Ovary (tissue), 3 donors: ENCODE measurements at regions not wholly inside any gene's neighbourhood (a gene's known extent, or its start where the extent isn't known, plus 50 kb on each side); places are given as distances from the start of the nearest gene placed in this dataset.

Experiments used
- POLR2A ChIP-seq: fragments of 450-650 bp; IDR thresholded peaks from one replicate; pipeline ENCODE4 v1.6.1; 2017; ENCODE audit warnings: antibody characterized with exemption, mild to moderate bottlenecking, moderate library complexity
- TF ChIP-seq, protein P1 (sequence below), 3 donors: fragments of 450-650 bp in 2 of 3; fragments of 200-600 bp in 1 of 3; IDR thresholded peaks; one replicate each; pipeline versions ENCODE4 v1.5.1 to v1.8.0; 2016 to 2022; ENCODE audit warnings: antibody characterized with exemption in 3 of 3, mild to moderate bottlenecking in 1 of 3
- donor health status: DM: no; HTN: no; CAD: no.

- no peak for TF ChIP-seq POLR2A
- TF ChIP-seq, protein P1, sequence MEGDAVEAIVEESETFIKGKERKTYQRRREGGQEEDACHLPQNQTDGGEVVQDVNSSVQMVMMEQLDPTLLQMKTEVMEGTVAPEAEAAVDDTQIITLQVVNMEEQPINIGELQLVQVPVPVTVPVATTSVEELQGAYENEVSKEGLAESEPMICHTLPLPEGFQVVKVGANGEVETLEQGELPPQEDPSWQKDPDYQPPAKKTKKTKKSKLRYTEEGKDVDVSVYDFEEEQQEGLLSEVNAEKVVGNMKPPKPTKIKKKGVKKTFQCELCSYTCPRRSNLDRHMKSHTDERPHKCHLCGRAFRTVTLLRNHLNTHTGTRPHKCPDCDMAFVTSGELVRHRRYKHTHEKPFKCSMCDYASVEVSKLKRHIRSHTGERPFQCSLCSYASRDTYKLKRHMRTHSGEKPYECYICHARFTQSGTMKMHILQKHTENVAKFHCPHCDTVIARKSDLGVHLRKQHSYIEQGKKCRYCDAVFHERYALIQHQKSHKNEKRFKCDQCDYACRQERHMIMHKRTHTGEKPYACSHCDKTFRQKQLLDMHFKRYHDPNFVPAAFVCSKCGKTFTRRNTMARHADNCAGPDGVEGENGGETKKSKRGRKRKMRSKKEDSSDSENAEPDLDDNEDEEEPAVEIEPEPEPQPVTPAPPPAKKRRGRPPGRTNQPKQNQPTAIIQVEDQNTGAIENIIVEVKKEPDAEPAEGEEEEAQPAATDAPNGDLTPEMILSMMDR (IDR thresholded peaks at IDR 0.05): no peak
These were observed 315.4 kb downstream of the CDK5RAP2 start for GRCh38 chr9:120264528-120264927.
